GM12878 (cell line): ENCODE measurements at regions not wholly inside any gene's neighbourhood (a gene's known extent, or its start where the extent isn't known, plus 50 kb on each side); places are given as distances from the start of the nearest gene placed in this dataset.

Experiments used
- CBFB ChIP-seq: IDR thresholded peaks from 2 replicates; pipeline ENCODE4 v1.6.1; 2016; ENCODE audit warnings: antibody characterized with exemption, low read depth
- CBX5 ChIP-seq: sonication (generic); IDR thresholded peaks from 2 replicates; pipeline ENCODE4 v1.6.1; 2016; ENCODE audit warnings: low read depth, moderate library complexity, mild to moderate bottlenecking, inconsistent platforms
- KLF5 ChIP-seq: fragments of 450-650 bp; IDR thresholded peaks from 2 replicates; pipeline ENCODE4 v1.6.1; 2014; ENCODE audit warnings: mild to moderate bottlenecking; ENCODE audit not compliant: partially characterized antibody
- MYB ChIP-seq: fragments of 150-350 bp; IDR thresholded peaks from 2 replicates; pipeline ENCODE4 v1.6.1; 2014; ENCODE audit warnings: mild to moderate bottlenecking, low read depth, low read length, borderline replicate concordance
- NBN ChIP-seq: fragments of 450-650 bp; IDR thresholded peaks from 2 replicates; pipeline ENCODE4 v1.6.1; 2016
- NR2C2 ChIP-seq: IDR thresholded peaks from 2 replicates; pipeline ENCODE4 v1.6.1; 2011; ENCODE audit warnings: borderline replicate concordance, low read depth; ENCODE audit not compliant: control insufficient read depth, insufficient read length
- RUNX3 ChIP-seq: IDR thresholded peaks from 2 replicates; pipeline ENCODE4 v1.6.1; 2012; ENCODE audit warnings: low read length, inconsistent platforms
- SIX5 ChIP-seq: IDR thresholded peaks from 2 replicates; pipeline ENCODE4 v1.6.1; 2011; ENCODE audit warnings: mild to moderate bottlenecking, low read depth, low read length, moderate library complexity; ENCODE audit not compliant: severe bottlenecking
- ZNF217 ChIP-seq: fragments of 450-650 bp; IDR thresholded peaks from 2 replicates; pipeline ENCODE4 v1.6.1; 2017; ENCODE audit warnings: antibody characterized with exemption, mild to moderate bottlenecking
- TF ChIP-seq, protein P1 (sequence below): IDR thresholded peaks from 2 replicates; pipeline ENCODE4 v1.6.1; 2012; ENCODE audit warnings: improper control_type of control experiment, low read depth, low read length; ENCODE audit not compliant: insufficient replicate concordance
- TF ChIP-seq, protein P2 (sequence below): IDR thresholded peaks from 2 replicates; pipeline ENCODE4 v1.6.1; 2011; ENCODE audit warnings: mild to moderate bottlenecking, low read depth, low read length, moderate library complexity; ENCODE audit not compliant: insufficient replicate concordance
- TF ChIP-seq, protein P3 (sequence below): IDR thresholded peaks from 2 replicates; pipeline ENCODE4 v1.6.1; 2012; ENCODE audit warnings: low read depth, low read length, improper control_type of control experiment

DNA sequence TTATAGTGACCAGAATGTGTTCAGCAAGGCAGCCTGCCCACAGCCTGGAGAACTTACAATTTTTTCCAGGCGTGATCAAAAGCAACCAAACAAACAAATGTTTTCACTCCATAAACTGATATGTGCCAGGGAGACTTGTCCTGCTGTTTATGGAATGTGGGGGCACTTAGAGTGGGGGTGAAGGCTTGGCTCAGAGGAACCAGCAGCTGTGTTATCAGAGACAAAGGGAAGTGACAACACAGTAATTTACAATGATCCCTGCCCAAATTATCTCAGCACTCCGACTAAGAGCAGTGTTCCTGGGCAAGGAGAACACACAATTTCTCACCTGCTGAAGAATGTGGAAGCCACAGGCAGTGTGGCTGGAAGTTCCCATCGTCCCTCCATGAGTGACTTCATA is 429.1 kb upstream of the IRX4 start (continued):
- TF ChIP-seq, protein P1, sequence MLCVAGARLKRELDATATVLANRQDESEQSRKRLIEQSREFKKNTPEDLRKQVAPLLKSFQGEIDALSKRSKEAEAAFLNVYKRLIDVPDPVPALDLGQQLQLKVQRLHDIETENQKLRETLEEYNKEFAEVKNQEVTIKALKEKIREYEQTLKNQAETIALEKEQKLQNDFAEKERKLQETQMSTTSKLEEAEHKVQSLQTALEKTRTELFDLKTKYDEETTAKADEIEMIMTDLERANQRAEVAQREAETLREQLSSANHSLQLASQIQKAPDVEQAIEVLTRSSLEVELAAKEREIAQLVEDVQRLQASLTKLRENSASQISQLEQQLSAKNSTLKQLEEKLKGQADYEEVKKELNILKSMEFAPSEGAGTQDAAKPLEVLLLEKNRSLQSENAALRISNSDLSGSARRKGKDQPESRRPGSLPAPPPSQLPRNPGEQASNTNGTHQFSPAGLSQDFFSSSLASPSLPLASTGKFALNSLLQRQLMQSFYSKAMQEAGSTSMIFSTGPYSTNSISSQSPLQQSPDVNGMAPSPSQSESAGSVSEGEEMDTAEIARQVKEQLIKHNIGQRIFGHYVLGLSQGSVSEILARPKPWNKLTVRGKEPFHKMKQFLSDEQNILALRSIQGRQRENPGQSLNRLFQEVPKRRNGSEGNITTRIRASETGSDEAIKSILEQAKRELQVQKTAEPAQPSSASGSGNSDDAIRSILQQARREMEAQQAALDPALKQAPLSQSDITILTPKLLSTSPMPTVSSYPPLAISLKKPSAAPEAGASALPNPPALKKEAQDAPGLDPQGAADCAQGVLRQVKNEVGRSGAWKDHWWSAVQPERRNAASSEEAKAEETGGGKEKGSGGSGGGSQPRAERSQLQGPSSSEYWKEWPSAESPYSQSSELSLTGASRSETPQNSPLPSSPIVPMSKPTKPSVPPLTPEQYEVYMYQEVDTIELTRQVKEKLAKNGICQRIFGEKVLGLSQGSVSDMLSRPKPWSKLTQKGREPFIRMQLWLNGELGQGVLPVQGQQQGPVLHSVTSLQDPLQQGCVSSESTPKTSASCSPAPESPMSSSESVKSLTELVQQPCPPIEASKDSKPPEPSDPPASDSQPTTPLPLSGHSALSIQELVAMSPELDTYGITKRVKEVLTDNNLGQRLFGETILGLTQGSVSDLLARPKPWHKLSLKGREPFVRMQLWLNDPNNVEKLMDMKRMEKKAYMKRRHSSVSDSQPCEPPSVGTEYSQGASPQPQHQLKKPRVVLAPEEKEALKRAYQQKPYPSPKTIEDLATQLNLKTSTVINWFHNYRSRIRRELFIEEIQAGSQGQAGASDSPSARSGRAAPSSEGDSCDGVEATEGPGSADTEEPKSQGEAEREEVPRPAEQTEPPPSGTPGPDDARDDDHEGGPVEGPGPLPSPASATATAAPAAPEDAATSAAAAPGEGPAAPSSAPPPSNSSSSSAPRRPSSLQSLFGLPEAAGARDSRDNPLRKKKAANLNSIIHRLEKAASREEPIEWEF: no peak
- no peak for TF ChIP-seq MYB
- no peak for TF ChIP-seq RUNX3
- no peak for TF ChIP-seq NR2C2
- TF ChIP-seq, protein P2, sequence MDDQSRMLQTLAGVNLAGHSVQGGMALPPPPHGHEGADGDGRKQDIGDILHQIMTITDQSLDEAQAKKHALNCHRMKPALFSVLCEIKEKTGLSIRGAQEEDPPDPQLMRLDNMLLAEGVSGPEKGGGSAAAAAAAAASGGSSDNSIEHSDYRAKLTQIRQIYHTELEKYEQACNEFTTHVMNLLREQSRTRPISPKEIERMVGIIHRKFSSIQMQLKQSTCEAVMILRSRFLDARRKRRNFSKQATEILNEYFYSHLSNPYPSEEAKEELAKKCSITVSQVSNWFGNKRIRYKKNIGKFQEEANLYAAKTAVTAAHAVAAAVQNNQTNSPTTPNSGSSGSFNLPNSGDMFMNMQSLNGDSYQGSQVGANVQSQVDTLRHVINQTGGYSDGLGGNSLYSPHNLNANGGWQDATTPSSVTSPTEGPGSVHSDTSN: no peak
- TF ChIP-seq ZNF217: no peak
- no peak for TF ChIP-seq CBX5
- no peak for TF ChIP-seq SIX5
- TF ChIP-seq, protein P3, sequence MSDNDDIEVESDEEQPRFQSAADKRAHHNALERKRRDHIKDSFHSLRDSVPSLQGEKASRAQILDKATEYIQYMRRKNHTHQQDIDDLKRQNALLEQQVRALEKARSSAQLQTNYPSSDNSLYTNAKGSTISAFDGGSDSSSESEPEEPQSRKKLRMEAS: no peak
- TF ChIP-seq CBFB: no peak
- no peak for TF ChIP-seq KLF5
- no peak for TF ChIP-seq NBN
